ENCODE measurements at regions not wholly inside any gene's neighbourhood (a gene's known extent, or its start where the extent isn't known, plus 50 kb on each side); places are given as distances from the start of the nearest gene placed in this dataset.

GRCh38 chr3:43884581-43884980, 193.8 kb downstream of the ABHD5 start:
- no peak for TF ChIP-seq CTCF (IDR thresholded peaks at IDR 0.05)

GRCh38 chr3:43885908-43886618, 195.3 kb downstream of the ABHD5 start:
- TF ChIP-seq CTCF (IDR thresholded peaks at IDR 0.05), result no peak

GRCh38 chr3:43892061-43892460, 201.3 kb downstream of the ABHD5 start:
- no peak for TF ChIP-seq CTCF (IDR thresholded peaks at IDR 0.05)

- TF ChIP-seq CTCF (IDR thresholded peaks at IDR 0.05), result no peak
Observed at GRCh38 chr3:43892526-43892925, 201.8 kb downstream of the ABHD5 start.

GRCh38 chr3:43893727-43894126, 203.0 kb downstream of the ABHD5 start:
- no peak for TF ChIP-seq CTCF (IDR thresholded peaks at IDR 0.05)

- TF ChIP-seq CTCF (IDR thresholded peaks at IDR 0.05), result no peak
Observed at GRCh38 chr3:43894176-43895049, 203.7 kb downstream of the ABHD5 start.

GRCh38 chr3:43895573-43895972, 204.8 kb downstream of the ABHD5 start:
- no peak for TF ChIP-seq CTCF (IDR thresholded peaks at IDR 0.05)
